ENCODE measurements at regions not wholly inside any gene's neighbourhood (a gene's known extent, or its start where the extent isn't known, plus 50 kb on each side); places are given as distances from the start of the nearest gene placed in this dataset.
"Not testable (repeated sequence)": the region's sequence is repeated elsewhere in the genome, so short reads cannot be mapped to it uniquely, and the experiment has no call there.

DNA sequence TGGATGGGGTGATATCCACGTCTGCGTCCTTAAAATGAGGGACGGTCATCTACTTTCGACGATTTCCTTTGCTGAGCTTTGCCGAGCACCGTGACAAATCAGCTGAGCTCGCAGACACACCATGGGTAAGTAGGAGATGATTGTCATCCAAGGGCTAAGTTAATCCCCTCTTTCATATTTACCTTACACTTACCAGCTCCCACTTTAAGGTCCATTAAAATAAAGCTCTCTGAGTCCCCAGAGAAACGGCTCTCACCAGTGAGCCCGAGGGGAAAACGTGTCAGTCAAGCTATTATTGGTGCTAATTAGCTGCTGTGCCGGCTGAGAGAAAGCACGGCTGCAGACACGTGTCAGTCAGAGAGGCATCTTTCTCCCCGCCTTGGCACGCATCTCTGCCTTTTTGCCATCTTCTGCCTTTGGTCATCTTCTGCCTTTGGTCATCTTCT is 72.2 kb downstream of the CRLF2 start:
- no peak for DNase-seq

- no peak for DNase-seq
These were observed 73.3 kb downstream of the CRLF2 start for GRCh38 chrX:1139185-1139500.

DNA sequence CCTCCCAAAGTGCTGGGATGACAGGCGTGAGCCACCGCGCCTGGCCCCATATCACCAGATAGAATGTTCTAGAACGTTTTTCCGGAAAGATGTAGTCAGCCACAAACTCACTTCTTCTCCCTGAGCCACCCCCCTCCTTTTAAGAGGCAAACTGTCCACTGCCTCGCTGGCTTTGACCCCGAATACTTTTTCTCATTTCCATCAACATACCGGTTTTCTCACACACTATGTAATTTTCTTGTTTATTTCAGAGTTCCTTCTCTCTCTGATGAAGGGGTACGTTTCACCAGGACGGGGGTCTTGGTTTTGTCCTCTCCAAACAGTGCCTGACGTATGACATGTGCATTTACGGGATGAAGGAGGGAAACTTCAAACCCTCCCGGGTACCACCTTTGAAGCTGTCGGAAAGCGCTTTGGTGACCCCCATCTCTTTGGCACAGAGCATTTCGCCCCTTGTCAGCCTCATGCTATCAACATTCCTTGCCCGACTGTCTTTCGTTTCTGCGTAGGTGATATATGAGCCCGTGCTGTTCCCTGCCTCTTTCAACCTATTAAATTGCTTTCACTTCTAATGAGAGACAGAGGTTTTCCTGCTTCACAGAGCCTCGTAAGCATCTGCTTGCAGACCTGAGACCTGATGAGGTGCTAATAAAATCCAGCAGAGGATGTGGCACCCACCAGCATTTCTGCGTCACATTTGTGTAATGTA is 73.8 kb downstream of the CRLF2 start:
- no peak for DNase-seq

DNA sequence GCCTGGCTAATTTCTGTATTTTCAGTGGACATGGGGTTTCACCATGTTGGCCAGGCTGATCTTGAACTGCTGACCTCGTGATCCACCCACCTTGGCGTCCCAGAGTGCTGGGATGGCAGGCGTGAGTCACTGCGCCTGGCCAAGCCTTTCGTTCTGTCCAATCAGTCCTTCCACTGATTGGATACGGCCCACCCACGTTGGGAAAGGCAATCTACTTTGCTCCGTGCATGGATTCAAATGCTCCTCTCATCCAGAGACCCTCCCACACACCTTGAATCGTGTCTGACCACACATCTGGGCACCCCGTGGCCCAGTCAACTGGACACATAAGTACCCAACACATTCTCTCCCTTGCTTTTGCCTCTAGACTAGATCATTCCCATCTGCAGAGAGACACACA is 74.9 kb downstream of the CRLF2 start:
- no peak for DNase-seq

- not testable (repeated sequence) for DNase-seq
These were observed 75.9 kb downstream of the CRLF2 start for GRCh38 chrX:1136582-1136981.

- DNase-seq: no peak
These were observed 77.5 kb downstream of the CRLF2 start for GRCh38 chrX:1134976-1135375.

GRCh38 chrX:1134156-1134555 is 78.3 kb downstream of the CRLF2 start:
- no peak for DNase-seq

DNA sequence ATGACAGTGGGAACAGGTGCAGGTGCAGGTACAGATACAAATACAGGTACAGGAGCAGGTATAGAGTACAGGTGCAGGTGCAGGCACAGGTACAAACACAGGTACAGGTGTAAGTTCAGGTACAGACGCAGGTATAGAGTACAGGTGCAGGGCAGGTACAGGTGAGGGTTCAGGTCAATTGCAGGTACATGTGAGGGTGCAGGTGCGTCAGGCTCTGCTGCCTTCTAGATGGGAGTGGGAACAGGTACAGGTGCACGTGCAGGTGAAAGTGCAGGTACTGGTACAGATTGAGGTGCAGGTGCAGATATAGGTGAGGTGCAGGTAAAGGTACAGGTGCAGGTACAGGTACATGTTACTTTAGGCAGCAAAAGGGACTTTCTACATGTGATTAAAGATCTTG is 85.7 kb downstream of the CRLF2 start:
- DNase-seq: no peak

DNA sequence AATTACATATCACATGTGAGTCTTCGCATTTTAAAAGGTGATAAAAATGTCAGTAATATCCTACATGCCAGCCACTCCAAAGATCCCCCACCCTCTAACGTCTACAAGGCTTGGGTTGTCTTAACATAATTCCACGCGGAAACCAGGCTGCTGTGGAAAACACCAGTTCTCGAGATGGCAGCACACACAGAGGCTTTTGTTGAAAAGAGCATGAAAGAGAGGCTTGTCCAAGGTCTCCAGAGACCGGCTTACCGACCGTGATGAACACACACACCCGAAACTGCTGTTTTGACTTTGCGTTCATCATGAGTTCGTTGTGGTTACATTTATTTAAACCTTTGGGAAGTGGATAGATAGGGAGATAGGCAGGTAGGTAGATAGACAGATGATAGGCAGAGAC is 87.9 kb downstream of the CRLF2 start:
- DNase-seq: no peak

- not testable (repeated sequence) for DNase-seq
These were observed 89.6 kb downstream of the CRLF2 start for GRCh38 chrX:1122851-1123250.

DNA sequence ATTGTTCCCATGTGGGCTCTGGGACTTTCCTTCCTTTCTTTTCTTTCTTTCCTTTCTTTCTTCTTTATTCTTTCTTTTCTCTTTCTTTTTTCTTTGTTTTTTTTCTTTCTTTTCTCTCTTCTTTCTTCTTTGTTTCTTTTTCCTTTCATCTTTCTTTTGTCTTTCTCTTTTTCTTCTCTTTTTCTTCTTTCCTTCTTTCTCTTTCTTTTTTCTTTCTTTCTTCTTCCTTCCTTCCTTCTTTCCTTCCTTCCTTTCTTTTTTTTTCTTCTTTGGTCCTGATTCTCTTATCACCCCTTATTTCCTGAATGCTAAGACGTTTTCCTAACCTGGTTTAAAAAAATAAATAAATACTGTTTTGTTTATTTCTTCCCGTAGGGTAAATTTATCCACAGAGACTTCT is 93.2 kb downstream of the CRLF2 start:
- no peak for DNase-seq

DNA sequence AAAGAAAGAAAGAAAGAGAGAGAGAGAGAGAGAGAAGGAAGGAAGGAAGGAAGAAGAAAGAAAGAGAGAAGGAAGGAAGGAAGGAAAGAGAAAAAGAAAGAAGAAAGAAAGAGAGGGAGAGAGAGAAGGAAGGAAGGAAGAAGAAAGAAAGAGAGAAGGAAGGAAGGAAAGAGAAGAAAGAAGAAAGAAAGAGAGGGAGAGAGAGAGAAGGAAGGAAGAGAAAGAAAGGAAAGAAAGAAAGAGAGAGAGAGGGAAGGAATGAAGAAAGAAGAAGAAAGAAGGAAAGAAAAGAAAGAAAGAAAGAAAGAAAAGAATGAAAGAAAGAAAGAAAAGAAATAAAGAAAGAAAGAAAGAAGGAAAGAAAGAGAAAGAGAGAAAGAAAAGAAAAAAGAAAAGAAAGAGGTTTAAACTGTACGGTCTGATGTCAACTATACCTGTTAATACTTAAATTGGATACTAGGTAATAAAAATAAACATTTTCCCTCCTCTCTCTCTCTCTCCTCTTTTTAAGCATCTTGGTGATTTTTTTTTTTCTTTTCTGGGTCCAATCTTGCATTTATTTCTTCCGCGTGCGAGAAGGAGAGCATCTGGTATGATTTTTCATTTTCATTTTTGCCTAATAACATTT is 93.8 kb downstream of the CRLF2 start:
- no peak for DNase-seq

- DNase-seq: not testable (repeated sequence)
These were observed 97.0 kb downstream of the CRLF2 start for GRCh38 chrX:1115411-1115810.

DNA sequence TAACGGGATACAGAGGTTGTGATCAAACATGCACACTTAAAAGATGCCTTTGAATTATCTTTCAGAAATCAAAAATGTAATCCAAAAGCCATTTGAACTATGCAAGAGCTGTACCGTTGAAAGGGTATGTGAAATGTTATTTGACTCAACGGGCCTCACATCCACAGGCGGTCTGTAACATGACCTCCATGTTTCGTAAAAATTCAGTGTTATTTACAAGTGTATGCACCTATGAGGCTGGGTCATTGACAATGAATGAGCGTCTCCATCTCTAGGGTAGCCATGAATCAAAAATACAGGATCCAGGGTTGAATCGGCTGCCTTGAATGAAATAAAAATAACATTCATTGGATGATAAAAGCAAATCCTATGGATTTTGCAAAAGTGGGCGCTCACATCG is 100.1 kb downstream of the CRLF2 start:
- no peak for DNase-seq

GRCh38 chrX:1111601-1112300 is 100.7 kb downstream of the CRLF2 start:
- DNase-seq: no peak

- DNase-seq: no peak
These were observed 102.8 kb downstream of the CRLF2 start for GRCh38 chrX:1109580-1110119.

DNA sequence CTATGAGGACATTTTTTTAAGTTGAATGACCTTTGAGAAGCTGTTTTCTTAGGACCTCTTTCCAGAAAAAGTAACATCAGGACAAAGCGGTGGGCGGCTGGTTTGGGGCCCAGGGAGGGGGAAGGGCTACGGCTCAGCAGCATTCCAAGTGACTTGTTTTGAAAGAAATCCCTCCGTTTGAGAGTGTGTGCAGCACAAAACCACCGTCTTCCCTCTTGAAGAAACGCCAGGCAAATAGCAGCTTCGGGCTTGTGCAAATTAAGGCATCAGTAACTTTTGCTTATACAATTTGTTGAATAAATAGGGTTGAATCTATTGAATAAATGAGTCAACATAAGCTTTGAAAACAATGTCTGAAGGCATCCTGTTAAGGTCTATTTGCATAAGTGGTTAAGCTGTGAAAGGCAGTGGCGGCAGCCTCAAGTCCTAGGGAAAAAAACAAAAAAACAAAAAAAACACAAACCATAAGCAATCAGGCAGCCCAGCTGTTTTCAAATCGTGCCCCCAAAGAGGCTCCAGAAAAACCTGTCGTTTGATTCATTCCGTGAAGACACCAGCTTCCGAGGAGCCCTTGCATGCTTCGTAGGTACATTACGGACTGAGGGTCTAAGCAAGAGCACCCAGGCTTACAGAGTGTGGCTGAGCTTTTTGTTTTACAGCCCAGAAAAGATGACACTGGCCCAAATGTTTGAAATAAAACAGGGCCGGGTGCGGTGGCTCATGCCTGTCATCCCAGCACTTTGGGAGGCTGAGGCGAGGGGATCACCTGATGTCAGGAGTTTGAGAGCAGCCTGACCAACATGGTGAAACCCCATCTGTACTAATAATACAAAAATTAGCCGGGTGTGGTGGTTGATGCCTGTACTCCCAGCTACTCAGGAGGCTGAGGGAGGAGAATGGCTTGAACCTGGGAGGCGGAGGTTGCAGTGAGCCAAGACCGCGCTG is 103.7 kb downstream of the CRLF2 start:
- no peak for DNase-seq

- DNase-seq: no peak
These were observed 105.8 kb downstream of the CRLF2 start for GRCh38 chrX:1106478-1107210.

DNA sequence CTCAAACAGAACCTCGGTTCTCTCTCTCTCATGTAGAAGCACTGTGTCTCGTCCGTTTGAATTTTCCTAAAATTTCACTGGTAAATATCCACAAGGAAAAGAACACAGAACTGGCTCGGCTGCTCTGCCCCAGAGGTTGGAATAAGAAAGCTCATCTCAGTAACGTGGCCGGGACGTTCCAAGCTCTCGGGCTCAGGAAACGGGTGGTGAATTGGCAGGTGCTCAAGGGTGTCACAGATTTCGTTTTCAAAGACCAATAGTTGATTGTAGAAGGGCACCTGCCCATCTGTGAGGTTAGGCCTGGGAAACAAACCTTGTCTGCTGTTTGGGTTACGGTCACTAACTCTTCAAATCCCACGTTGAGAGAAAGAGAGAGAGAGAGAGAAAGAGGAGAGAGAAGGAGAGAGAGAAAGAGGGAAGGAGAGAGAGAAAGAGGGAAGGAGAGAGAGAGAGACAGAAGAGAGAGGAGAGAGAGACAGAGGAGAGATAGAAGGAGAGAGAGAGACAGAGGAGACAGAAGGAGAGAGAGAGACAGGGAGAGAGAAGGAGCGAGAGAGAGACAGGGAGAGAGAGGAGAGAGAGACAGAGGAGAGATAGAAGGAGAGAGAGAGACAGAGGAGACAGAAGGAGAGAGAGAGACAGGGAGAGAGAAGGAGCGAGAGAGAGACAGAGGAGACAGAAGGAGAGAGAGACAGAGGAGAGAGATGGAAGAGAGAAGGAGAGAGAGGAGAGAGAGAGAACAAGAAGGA is 106.6 kb downstream of the CRLF2 start:
- DNase-seq: no peak

DNA sequence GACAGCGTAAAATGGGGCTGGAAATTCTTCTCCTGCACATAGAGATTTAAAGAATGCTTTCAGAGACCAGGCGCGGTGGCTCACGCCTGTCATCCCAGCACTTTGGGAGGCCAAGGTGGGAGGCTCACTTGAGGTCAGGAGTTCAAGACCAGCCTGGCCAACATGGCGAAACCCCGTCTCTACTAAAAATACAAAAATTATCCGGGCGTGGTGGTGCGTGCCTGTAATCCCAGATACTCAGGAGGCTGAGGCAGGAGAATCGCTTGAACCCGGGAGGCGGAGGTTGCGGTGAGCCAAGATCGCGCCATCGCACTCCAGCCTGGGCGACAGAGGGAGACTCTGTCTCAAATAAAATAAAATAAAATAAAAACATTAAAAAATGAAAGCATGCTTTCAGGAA is 107.4 kb downstream of the CRLF2 start:
- DNase-seq: not testable (repeated sequence)

DNA sequence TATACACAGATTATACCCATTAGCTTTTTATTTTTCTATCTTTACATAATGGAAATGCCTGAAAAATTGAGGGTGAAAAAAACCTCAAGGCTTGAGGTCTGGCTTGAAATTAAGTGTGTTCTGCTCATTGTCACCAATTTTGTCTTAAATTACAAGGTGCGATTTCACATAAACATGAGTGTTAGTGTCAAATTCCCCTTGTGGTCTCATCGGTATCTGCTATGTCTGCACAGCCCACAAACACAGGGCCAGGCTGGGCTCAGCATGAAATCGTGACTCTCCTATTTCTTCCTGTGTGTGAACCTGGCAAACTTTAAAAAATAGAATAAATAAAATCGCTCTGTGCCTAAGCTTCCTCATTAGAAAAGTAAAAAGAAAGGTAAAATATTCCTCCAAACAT is 109.1 kb downstream of the CRLF2 start:
- DNase-seq: no peak
